ENCODE measurements at regions not wholly inside any gene's neighbourhood (a gene's known extent, or its start where the extent isn't known, plus 50 kb on each side); places are given as distances from the start of the nearest gene placed in this dataset.

GRCh38 chr12:116474331-116474730 lies 84.8 kb upstream of the MAP1LC3B2 start:
- Mint-ChIP-seq H3K4me1 (peaks cover 13% of the 10 kb centered on the region), H3K9me3 (peaks cover 20% of the 10 kb centered on the region), H3K27ac (no peak overlapping the region), H3K36me3 (ENCODE audit: low read depth) (no peaks in the 10 kb centered on the region), H3K4me3 (no peak overlapping the region), H3K27me3 (ENCODE audit: low read depth) (peaks cover 10% of the 10 kb centered on the region)
- no peak for TF ChIP-seq CTCF (IDR thresholded peaks at IDR 0.05; ENCODE audit: unreplicated experiment in 3 of 3)

- Mint-ChIP-seq H3K9me3 (peaks cover 20% of the 10 kb centered on the region), H3K36me3 (ENCODE audit: low read depth) (no peaks in the 10 kb centered on the region), H3K4me1 (peaks cover 13% of the 10 kb centered on the region), H3K4me3 (no peak overlapping the region), H3K27me3 (ENCODE audit: low read depth) (peaks cover 8% of the 10 kb centered on the region), H3K27ac (no peak overlapping the region)
- TF ChIP-seq CTCF (IDR thresholded peaks at IDR 0.05; ENCODE audit: unreplicated experiment in 3 of 3): no peak
Measured at GRCh38 chr12:116474899-116475298, 84.3 kb upstream of the MAP1LC3B2 start.

- H3K9me3 Mint-ChIP-seq: peaks cover 20% of the 10 kb centered on the region
- peaks cover 12% of the 10 kb centered on the region for H3K27me3 Mint-ChIP-seq (ENCODE audit: low read depth)
- no peak for TF ChIP-seq CTCF (IDR thresholded peaks at IDR 0.05; ENCODE audit: unreplicated experiment in 3 of 3)
- peaks cover 7% of the 10 kb centered on the region for H3K4me1 Mint-ChIP-seq
- H3K4me3 Mint-ChIP-seq: no peak overlapping the region
- no peak overlapping the region for H3K27ac Mint-ChIP-seq
- H3K36me3 Mint-ChIP-seq (ENCODE audit: low read depth): no peaks in the 10 kb centered on the region
Measured at GRCh38 chr12:116476227-116476822, 82.9 kb upstream of the MAP1LC3B2 start.

GRCh38 chr12:116478243-116478773 lies 80.9 kb upstream of the MAP1LC3B2 start:
- peaks cover 1% of the 10 kb centered on the region for H3K4me1 Mint-ChIP-seq
- TF ChIP-seq CTCF (IDR thresholded peaks at IDR 0.05; ENCODE audit: unreplicated experiment in 3 of 3): no peak
- H3K27ac Mint-ChIP-seq: no peak overlapping the region
- H3K4me3 Mint-ChIP-seq: no peak overlapping the region
- H3K27me3 Mint-ChIP-seq (ENCODE audit: low read depth): peaks cover 20% of the 10 kb centered on the region
- H3K36me3 Mint-ChIP-seq (ENCODE audit: low read depth): no peaks in the 10 kb centered on the region
- peaks cover 20% of the 10 kb centered on the region for H3K9me3 Mint-ChIP-seq

- Mint-ChIP-seq H3K36me3 (ENCODE audit: low read depth) (no peaks in the 10 kb centered on the region), H3K27me3 (ENCODE audit: low read depth) (peaks cover 26% of the 10 kb centered on the region), H3K4me1 (peaks cover 17% of the 10 kb centered on the region), H3K4me3 (no peak overlapping the region), H3K9me3 (peaks cover 16% of the 10 kb centered on the region), H3K27ac (no peak overlapping the region)
- no peak for TF ChIP-seq CTCF (IDR thresholded peaks at IDR 0.05; ENCODE audit: unreplicated experiment in 3 of 3)
Measured at GRCh38 chr12:116480210-116480810, 78.9 kb upstream of the MAP1LC3B2 start.

GRCh38 chr12:116481726-116482125 lies 77.5 kb upstream of the MAP1LC3B2 start:
- no peak for TF ChIP-seq CTCF (IDR thresholded peaks at IDR 0.05; ENCODE audit: unreplicated experiment in 3 of 3)
- Mint-ChIP-seq H3K9me3 (peaks cover 3% of the 10 kb centered on the region), H3K4me1 (peaks cover 17% of the 10 kb centered on the region), H3K27ac (peak overlapping the region in 1 of 3 experiments; percentile 26), H3K4me3 (no peak overlapping the region), H3K36me3 (ENCODE audit: low read depth) (no peaks in the 10 kb centered on the region), H3K27me3 (ENCODE audit: low read depth) (peaks cover 26% of the 10 kb centered on the region)

All from nephron (organoid).